Loucy (cell line): ENCODE measurements at regions not wholly inside any gene's neighbourhood (a gene's known extent, or its start where the extent isn't known, plus 50 kb on each side); places are given as distances from the start of the nearest gene placed in this dataset.

Experiments used
- H2AFZ ChIP-seq: fragments of 200-600 bp; sonication (generic); 2 replicates; pipeline ENCODE4 v1.6.0; 2016; ENCODE audit warnings: antibody characterized with exemption, mild to moderate bottlenecking, low read length, moderate library complexity
- H3F3A ChIP-seq: fragments of 200-600 bp; 2 replicates; pipeline ENCODE4 v1.6.0; 2016; ENCODE audit warnings: antibody characterized with exemption, low read depth, mild to moderate bottlenecking
- H3K27me3 ChIP-seq: fragments of 200-600 bp; sonication (generic); 2 replicates; pipeline ENCODE4 v1.6.1; 2014; ENCODE audit warnings: low read length, mild to moderate bottlenecking; ENCODE audit not compliant: insufficient read depth, poor library complexity, severe bottlenecking
- H3K36me3 ChIP-seq: fragments of 200-600 bp; sonication (generic); 2 replicates; pipeline ENCODE4 v1.6.1; 2016; ENCODE audit warnings: low read length; ENCODE audit not compliant: insufficient read depth
- H3K4me1 ChIP-seq: fragments of 200-600 bp; sonication (generic); 2 replicates; pipeline ENCODE4 v1.5.1; 2014; ENCODE audit warnings: low read length, mild to moderate bottlenecking; ENCODE audit not compliant: insufficient read depth, poor library complexity, severe bottlenecking
- H3K4me2 ChIP-seq: fragments of 200-600 bp; sonication (generic); 2 replicates; pipeline ENCODE4 v1.6.0; 2014; ENCODE audit warnings: antibody characterized with exemption, low read length, low read depth, mild to moderate bottlenecking; ENCODE audit not compliant: poor library complexity, severe bottlenecking
- H3K4me3 ChIP-seq: fragments of 200-600 bp; sonication (generic); 2 replicates; pipeline ENCODE4 v1.5.1; 2014; ENCODE audit warnings: low read length, mild to moderate bottlenecking, mixed read lengths; ENCODE audit not compliant: poor library complexity, severe bottlenecking
- H3K79me2 ChIP-seq: fragments of 200-600 bp; sonication (generic); 2 replicates; pipeline ENCODE4 v1.6.1; 2014; ENCODE audit warnings: low read length; ENCODE audit not compliant: insufficient read depth
- H3K9ac ChIP-seq: fragments of 200-600 bp; sonication (generic); 2 replicates; pipeline ENCODE4 v1.6.0; 2014; ENCODE audit warnings: mild to moderate bottlenecking, low read depth, low read length, moderate library complexity; ENCODE audit not compliant: poor library complexity, severe bottlenecking
- H3K9me2 ChIP-seq: fragments of 200-600 bp; sonication (generic); replicated peaks from 2 replicates; pipeline ENCODE4 v1.6.1; 2016; ENCODE audit warnings: low read depth, low read length, mixed read lengths
- H3K9me3 ChIP-seq: fragments of 200-600 bp; sonication (generic); 2 replicates; pipeline ENCODE4 v1.6.1; 2014; ENCODE audit warnings: mild to moderate bottlenecking, antibody characterized with exemption, low read length, low read depth; ENCODE audit not compliant: insufficient read depth
- H4K20me1 ChIP-seq: fragments of 200-600 bp; sonication (generic); 2 replicates; pipeline ENCODE4 v1.6.0; 2014; ENCODE audit warnings: antibody characterized with exemption, low read length, mild to moderate bottlenecking; ENCODE audit not compliant: insufficient read depth, poor library complexity, severe bottlenecking
- CTCF ChIP-seq: fragments of 200-600 bp; sonication (generic); conservative IDR thresholded peaks from 2 replicates; pipeline ENCODE4 v1.5.1; 2014; ENCODE audit warnings: mild to moderate bottlenecking, antibody characterized with exemption, low read length
- EZH2phosphoT487 ChIP-seq: fragments of 200-600 bp; IDR thresholded peaks from 2 replicates; pipeline ENCODE4 v1.6.1; 2018; ENCODE audit warnings: antibody characterized with exemption, mild to moderate bottlenecking, moderate library complexity, borderline replicate concordance

GRCh38 chr5:64069486-64069885 is 96.2 kb upstream of the RNF180 start:
- no peaks in the 10 kb centered on the region for H3K27me3 ChIP-seq
- H3K4me2 ChIP-seq = no peak overlapping the region
- no peaks in the 10 kb centered on the region for H3K36me3 ChIP-seq
- H4K20me1 ChIP-seq = no peaks in the 10 kb centered on the region
- H3K4me1 ChIP-seq = no peaks in the 10 kb centered on the region
- H3K4me3 ChIP-seq = no peak overlapping the region
- TF ChIP-seq EZH2phosphoT487 (no peak), CTCF (no peak)
- no peaks in the 10 kb centered on the region for H3K9me3 ChIP-seq
- no peaks in the 10 kb centered on the region for H3K9me2 ChIP-seq
- H3K9ac ChIP-seq = no peak overlapping the region
- H2AFZ ChIP-seq = no peak overlapping the region
- no peaks in the 10 kb centered on the region for H3F3A ChIP-seq
- no peaks in the 10 kb centered on the region for H3K79me2 ChIP-seq

GRCh38 chr5:64050296-64050695 is 88.1 kb upstream of the HTR1A start:
- no peak overlapping the region for H3K9ac ChIP-seq
- H3K9me3 ChIP-seq = peaks cover 5% of the 10 kb centered on the region; the same call in 1 of the 2 replicates
- H3K27me3 ChIP-seq = no peaks in the 10 kb centered on the region
- H3F3A ChIP-seq = no peaks in the 10 kb centered on the region
- TF ChIP-seq CTCF (no peak), EZH2phosphoT487 (no peak)
- no peaks in the 10 kb centered on the region for H3K4me1 ChIP-seq
- no peaks in the 10 kb centered on the region for H3K36me3 ChIP-seq
- H3K4me3 ChIP-seq = no peak overlapping the region
- no peak overlapping the region for H3K4me2 ChIP-seq
- no peaks in the 10 kb centered on the region for H3K9me2 ChIP-seq
- no peaks in the 10 kb centered on the region for H4K20me1 ChIP-seq
- H3K79me2 ChIP-seq = no peaks in the 10 kb centered on the region
- no peak overlapping the region for H2AFZ ChIP-seq

GRCh38 chr5:64040490-64040889 is 78.2 kb upstream of the HTR1A start:
- Histone ChIP-seq H3K4me2 (no peak overlapping the region), H3F3A (no peaks in the 10 kb centered on the region), H3K4me3 (no peak overlapping the region), H3K9me3 (no peaks in the 10 kb centered on the region), H3K79me2 (no peaks in the 10 kb centered on the region), H3K4me1 (no peaks in the 10 kb centered on the region), H2AFZ (no peak overlapping the region), H3K9ac (no peak overlapping the region), H4K20me1 (no peaks in the 10 kb centered on the region), H3K27me3 (no peaks in the 10 kb centered on the region), H3K36me3 (no peaks in the 10 kb centered on the region), H3K9me2 (no peaks in the 10 kb centered on the region)
- no peak for TF ChIP-seq EZH2phosphoT487
- TF ChIP-seq CTCF = no peak
